ENCODE measurements at regions not wholly inside any gene's neighbourhood (a gene's known extent, or its start where the extent isn't known, plus 50 kb on each side); places are given as distances from the start of the nearest gene placed in this dataset.
"Not testable (repeated sequence)": the region's sequence is repeated elsewhere in the genome, so short reads cannot be mapped to it uniquely, and the experiment has no call there.

- peak; percentile 6 for DNase-seq (ENCODE audit: low spot score)
These were observed 404.7 kb downstream of the NEBL start for GRCh38 chr10:20492447-20492846.

GRCh38 chr10:20489961-20490360, 407.1 kb downstream of the NEBL start:
- no peak for DNase-seq (ENCODE audit: low spot score)

GRCh38 chr10:20486791-20487190, 410.3 kb downstream of the NEBL start:
- no peak for DNase-seq (ENCODE audit: low spot score)

GRCh38 chr10:20485554-20485953, 411.6 kb downstream of the NEBL start:
- DNase-seq (ENCODE audit: low spot score), result no peak

GRCh38 chr10:20481054-20481453, 416.1 kb downstream of the NEBL start:
- no peak for DNase-seq (ENCODE audit: low spot score)

DNA sequence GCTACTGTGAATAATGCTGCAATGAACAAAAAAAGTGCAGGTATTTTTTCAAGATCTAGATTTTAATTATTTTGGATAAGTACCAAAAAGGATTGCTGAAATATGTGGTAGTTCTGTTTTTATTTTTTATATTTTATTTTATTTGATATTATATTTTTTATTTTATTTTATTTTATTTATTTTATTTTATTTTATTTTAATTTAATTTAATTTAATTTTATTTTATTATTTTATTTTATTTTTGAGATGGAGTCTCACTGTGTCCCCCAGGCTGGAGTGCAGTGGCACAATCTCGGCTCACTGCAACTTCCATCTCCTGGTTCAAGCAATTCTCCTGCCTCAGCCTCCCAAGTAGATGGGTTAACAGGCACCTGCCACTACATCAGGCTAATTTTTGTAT, 416.5 kb downstream of the NEBL start:
- DNase-seq (ENCODE audit: low spot score), result not testable (repeated sequence)

DNA sequence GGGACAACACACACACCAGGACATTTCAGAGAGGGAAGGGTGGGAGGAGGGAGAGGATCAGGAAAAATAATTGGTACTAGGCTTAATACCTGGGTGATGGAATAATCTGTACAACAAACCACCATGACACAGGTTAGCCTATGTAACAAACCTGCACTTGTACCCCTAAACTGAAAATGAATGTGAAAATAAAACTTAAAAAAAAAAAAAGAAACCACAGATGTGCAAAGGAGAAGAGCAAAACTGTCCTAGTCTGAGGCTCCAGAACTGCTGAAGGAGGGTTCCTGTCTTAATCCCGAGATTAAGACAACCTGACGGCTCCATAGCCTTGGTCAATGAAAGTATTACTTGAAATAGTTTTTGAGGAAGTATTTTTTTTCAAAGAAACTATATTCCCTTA, 423.0 kb downstream of the NEBL start:
- DNase-seq (ENCODE audit: low spot score), result no peak

DNA sequence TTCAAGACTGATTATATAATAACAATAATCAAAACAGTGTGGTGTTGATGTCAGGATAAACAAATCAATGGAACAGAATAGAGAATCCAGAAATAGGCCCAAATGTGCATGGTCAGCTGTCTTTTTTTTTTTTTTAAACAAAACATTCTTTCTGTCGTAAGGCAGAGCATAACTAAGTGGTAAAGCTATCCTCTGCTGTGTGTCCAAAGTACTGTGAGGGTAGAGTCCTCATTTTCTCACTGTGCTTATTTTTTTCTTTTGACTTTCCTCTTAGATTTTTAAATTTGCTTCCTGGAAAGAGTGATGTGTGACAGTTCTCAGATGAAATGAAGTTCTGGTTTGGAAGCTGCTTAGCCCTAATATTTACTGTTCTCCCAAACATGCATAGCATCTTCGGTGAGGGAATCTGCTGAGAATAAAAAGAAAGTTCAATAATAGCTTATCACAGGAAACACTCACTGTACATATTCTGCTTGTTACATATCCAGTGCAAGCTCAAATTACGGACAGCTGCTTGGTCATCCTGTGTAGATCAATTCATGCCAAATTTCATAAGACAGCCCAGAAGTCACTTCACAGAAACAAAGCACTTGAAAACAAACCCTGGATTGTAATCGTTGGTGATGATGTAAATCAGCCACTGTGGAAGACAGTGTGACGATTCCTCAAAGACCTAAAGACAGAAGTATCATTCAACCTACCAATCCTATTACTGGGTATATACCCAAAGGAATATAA, 423.9 kb downstream of the NEBL start:
- no peak for DNase-seq (ENCODE audit: low spot score)

DNA sequence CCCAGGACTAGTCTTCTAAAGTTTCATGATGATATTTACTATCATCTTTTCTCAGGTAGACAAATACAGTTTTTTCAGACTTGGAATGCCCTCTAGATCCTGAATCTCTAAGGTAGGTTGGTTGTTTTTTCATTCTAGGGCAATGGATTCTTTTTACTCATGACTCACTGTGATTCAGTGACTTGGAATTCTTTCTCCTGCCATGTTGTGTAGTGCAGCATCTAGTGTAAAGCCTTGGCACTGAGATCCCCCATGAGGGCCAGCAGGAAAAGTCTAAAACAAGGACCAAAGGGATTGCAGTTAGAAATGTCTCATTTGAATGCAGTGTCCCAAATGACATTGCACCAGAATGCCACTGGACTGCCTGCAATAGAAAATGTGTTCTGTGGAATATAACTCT, 430.4 kb downstream of the NEBL start:
- DNase-seq (ENCODE audit: low spot score), result no peak

- DNase-seq (ENCODE audit: low spot score), result no peak
These were observed 439.5 kb downstream of the NEBL start for GRCh38 chr10:20457649-20458048.

DNA sequence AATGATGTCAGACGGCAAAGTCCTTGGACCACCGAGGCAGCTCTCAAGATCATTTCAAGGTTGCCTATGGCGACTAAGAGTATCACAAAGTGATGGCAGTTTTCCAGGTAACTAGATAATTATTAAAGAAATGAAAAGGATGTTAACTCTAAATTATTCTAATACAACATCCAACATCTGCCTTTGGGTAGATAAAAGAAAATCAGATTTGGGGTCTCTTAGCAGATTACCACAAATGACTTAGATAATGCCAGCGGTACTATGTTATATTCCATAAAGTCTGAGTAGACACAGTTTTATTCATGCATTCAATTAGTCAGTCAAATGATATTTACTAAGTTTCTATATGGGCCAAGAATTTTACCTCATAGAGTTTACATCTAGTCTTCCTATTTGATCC, 441.3 kb downstream of the NEBL start:
- DNase-seq (ENCODE audit: low spot score), result no peak

- DNase-seq (ENCODE audit: low spot score), result no peak
These were observed 442.8 kb downstream of the NEBL start for GRCh38 chr10:20454331-20454730.

- no peak for DNase-seq (ENCODE audit: low spot score)
These were observed 450.4 kb downstream of the NEBL start for GRCh38 chr10:20446561-20447193.

GRCh38 chr10:20443094-20443493, 454.0 kb downstream of the NEBL start:
- no peak for DNase-seq (ENCODE audit: low spot score)

DNA sequence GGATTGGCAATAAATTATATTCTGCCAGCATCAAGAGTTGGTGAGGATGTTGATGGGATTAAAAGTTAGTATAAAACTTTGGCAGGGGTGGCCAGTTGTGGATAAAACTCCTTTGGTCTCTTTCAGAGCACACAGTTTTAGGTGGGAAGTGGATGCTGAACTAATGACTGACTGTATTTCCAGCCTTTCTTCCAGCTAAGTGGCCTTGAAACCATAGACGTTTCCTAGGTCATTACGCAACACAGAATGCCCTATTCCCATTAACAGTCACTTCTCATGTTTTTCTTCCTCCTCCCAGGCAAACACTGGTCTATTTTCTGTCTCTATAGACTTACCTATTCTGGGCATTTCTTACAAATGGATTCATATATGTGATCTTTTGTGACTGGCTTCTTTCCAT, 467.4 kb downstream of the NEBL start:
- DNase-seq (ENCODE audit: low spot score), result no peak

- DNase-seq (ENCODE audit: low spot score), result no peak
These were observed 469.3 kb downstream of the NEBL start for GRCh38 chr10:20427821-20428220.

DNA sequence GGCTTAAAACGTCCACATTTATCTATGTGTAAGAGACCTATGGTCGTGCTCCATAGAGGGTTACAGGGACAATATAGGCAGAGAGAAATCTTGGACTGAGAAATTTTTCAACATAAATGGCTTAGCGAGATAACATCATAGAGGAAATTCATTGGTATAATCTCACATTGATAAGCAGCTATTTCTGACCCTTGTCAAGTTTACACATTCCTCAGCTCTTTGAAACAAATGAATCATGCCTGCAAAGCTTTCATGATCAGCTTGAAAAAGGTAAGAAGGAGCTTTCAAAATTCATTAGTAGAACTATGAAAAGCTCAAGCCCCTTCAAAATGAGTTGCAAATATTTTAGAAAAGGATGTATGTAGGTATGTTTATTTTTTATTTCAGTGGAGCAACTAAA, 478.8 kb downstream of the NEBL start:
- DNase-seq (ENCODE audit: low spot score), result no peak

DNA sequence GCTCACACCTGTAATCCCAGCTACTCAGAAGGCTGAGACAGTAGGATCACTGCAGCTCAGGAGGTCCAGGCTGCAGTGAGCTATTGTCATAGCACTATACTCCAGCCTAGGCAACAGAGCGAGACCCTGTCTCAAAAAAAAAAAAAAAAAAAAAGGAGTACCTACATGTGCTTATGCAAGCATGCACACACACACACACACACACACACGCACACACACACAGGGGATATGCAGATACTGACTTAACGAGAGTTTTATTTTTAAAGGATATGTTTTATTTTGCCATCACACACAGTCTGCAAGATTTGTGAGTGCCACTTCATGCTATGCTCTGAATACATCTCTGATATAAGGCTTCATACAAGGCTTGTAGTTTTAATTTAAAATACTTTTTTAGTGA, 479.3 kb downstream of the NEBL start:
- no peak for DNase-seq (ENCODE audit: low spot score)

DNA sequence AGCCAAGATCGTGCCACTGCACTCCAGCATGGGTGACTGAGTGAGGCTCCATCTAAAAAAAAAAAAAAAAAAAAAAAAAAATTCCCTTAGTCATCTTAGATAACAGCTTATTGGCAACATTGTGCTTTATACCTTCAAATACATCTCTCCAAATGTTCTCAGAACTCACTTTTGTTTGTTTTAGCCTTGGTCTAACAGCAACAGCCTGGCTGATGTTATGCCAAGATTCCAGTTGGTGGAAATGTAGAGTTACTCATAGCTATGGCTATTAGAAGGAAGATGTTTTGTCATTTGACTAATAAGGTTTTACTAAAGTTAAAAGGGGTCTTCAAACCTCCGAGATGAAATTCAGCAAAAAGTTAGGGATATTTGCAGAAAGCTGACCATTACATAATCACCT, 481.4 kb downstream of the NEBL start:
- DNase-seq (ENCODE audit: low spot score), result no peak

GRCh38 chr10:20407357-20407756, 489.8 kb downstream of the NEBL start:
- DNase-seq (ENCODE audit: low spot score), result no peak

DNA sequence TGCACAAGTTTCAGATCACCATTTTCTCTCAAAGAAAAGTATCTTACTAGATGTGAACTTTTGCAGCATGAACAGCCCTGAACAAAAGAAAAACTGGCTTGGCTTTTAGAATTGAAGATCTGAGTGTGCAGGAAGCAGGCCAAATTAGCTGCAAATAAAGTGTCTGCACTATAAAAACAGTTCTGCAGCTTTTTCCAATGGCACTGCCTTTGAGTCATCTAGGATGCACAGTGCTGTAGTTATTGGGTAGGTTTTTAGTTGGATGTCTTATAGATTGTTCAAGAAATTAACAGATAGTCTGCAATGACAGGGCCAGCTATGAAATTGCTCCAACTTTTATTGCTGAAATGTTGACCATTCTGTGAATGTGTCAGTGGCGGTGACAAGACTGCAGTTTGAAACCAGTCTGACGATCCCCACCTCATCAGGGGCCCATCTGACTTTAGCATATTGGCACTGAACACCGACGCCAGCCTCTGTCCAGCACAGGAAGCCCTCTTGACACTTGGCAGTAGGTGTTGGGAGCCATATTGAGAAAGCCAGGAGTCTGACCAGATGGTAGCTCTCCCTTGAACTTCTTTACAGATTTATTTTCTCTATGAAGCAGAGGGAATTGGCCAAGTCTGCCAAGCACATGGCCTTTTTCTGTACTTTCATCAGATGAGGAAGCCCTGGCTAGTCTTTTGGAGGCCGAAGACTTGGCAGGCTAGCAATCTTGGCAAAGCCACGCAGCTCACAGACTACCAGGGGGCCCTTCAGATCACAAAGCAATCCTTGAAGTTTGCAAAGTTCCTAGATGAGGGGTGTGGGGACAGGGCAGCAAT, 490.6 kb downstream of the NEBL start:
- no peak for DNase-seq (ENCODE audit: low spot score)

GRCh38 chr10:20405761-20406160, 491.4 kb downstream of the NEBL start:
- DNase-seq (ENCODE audit: low spot score), result no peak

DNA sequence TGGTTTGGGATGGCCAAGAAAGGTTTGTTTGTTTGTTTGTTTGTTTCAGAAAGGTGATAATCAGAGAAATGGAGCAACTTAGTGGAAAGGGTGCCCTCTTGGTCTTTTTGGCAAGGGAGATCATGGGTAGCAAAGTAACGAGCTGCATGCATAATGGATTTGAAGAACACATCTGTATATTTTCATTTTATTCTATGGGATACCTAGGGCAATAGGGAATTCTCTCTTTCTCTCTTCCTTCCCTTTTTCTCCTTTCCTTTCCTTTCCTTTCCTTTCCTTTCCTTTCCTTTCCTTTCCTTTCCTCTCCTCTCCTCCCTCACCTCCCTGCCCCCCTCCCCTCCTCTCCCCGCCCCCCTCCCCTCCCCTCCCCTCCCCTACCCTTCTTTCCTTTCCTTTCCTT, 492.1 kb downstream of the NEBL start:
- no peak for DNase-seq (ENCODE audit: low spot score)
